NK-92 treated with Interleukin-12 subunit alpha and Interleukin-12 subunit beta, amount 100 ng/mL, for 24 hours (cell line): ENCODE measurements at regions not wholly inside any gene's neighbourhood (a gene's known extent, or its start where the extent isn't known, plus 50 kb on each side); places are given as distances from the start of the nearest gene placed in this dataset.

Experiments
- DNase-seq: peaks from one replicate; lab custom pipeline; 2025; lab: John Stamatoyannopoulos, UW

DNA sequence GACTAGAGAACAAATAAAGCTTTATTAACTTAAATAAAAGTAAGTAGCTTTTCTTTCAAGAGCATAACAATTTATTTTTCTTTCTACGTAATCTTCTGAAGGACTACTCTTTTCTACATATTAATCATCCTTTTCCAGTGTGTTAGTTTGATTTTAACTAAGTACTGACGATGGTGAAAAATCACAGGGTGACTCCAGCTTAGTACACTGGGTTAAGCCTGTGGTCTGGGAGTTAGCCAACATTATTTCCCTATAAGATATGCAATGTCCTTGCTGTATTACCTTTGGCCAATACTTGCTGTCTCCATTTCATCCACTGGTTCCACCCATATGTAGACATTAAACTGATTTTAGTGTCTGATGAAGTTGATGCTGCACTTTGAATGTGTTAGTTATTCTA is 508.6 kb upstream of the SUCLG2 start:
- no peak for DNase-seq

GRCh38 chr3:68162644-68163043 is 508.2 kb upstream of the SUCLG2 start:
- DNase-seq = no peak

GRCh38 chr3:68151359-68151758 is 496.9 kb upstream of the SUCLG2 start:
- no peak for DNase-seq

DNA sequence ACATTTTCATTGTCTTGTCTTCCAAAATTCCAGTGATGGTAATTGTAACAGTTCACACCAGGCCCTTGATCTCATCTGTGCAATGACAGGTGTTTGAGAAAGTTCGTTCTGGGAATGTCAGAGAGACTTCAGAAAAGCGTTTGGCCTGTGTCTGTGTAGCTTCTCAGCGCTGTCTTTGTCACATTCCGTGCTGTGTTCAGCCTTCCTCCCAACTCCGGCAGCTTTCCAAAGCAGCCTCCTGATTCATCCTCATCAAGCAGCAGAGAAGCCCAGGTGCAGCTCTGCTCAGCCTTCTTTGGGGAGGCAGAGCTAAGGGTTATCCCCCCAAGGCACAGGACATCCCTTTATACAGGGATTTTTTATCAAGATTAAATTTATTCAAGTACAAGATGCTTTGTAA is 494.0 kb upstream of the SUCLG2 start:
- no peak for DNase-seq

GRCh38 chr3:68142441-68142840 is 488.0 kb upstream of the SUCLG2 start:
- DNase-seq = no peak

GRCh38 chr3:68139897-68140296 is 485.5 kb upstream of the SUCLG2 start:
- no peak for DNase-seq

DNA sequence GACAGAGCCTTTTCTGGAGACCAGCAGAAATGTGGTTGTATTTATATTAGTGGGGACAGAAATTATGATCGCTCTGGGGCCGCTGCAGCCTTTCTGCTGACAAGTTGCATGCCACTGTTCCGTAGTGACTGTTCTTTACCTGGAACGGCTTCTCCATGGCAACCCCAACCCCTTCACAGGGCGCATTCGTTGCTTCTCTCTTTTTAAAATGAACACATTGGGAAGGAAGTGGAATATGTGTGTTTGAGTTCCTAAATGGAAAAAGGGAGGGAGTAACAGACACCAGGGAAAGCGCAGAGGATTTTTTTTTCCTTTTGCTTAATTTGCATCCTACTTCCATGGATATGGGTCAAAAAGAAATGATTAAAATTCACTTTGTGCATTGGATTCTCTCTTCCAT is 482.0 kb upstream of the SUCLG2 start:
- no peak for DNase-seq

- no peak for DNase-seq
Measured at GRCh38 chr3:68135067-68135466, 480.7 kb upstream of the SUCLG2 start.

GRCh38 chr3:68129065-68129464 is 474.7 kb upstream of the SUCLG2 start:
- DNase-seq = no peak

DNA sequence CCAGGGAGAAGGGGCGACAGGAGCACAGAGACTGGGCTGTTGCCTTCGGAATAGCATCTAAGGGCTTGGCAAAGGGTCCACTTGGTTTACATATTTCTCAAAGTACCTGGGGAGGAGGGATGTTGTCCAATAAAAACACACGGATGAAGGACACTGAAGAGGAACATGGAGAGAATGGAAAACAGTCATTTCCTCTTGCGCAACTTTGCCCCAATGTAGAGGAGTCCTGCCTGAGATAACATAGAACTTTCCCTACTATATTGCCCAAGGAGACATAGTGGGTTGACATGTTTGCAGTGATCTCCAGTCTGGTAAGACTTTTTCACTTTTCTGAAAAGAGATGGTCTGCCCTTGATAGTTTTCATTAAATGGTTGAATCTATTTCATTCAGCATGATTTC is 468.8 kb upstream of the SUCLG2 start:
- DNase-seq = no peak

DNA sequence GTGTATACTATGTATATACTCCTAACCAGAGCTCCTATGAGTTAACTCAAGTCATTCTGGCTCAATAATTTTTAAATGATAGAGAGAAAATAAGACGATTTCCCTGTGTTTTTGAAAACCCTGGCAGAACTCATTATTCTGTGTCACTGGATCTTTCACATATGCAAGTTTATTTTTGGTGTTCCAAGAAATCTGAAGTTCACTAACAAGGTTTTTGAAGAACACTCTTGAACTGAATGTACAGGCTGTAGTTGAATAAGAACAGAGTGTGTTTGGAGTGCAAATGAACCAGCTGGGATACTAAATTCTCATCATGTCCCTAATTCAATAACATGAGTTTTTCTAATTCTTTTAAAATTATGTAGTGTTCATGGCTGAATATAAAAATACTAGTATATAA is 466.9 kb upstream of the SUCLG2 start:
- no peak for DNase-seq

GRCh38 chr3:68116580-68116979 is 462.2 kb upstream of the SUCLG2 start:
- DNase-seq = no peak

DNA sequence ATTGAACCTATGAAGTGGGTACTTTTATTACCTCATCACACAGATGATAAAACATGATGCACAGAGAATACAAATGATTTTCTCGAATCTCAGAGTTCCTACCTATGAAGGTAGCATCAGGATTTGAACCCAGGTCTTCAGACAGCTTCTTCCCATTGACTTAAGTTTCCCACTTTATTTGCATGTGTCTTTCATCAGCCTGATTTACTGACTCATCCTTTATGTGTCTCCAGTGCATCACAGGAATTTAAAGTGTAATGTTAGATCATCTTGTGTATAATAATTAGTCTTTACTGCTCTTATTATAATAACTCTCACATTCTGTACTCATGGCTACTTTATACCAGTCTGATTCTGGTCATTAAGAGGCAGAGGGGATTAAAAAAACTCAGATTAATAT is 449.4 kb upstream of the SUCLG2 start:
- DNase-seq = no peak

DNA sequence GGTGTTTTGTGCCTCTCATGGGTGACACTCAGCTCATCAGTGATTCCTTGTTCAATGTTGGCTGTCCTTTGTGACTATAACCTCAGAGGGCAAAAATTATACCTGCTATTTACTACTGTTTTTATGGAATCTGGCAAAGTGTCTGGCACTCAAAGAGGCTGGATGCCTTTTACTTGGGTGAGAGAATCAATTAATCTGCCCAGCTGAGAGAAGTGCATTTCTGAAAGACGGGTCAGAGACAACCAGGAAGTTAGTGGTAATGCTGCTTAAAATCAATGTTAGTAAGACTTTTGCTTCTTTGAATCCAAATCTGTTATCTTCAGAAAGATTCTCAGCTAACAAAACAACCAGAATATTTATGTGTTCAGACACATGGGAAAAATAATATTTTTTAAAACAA is 436.2 kb upstream of the SUCLG2 start:
- no peak for DNase-seq

- DNase-seq = no peak
Measured at GRCh38 chr3:68089572-68090011, 435.2 kb upstream of the SUCLG2 start.

GRCh38 chr3:68088636-68089035 is 434.2 kb upstream of the SUCLG2 start:
- DNase-seq = no peak

GRCh38 chr3:68088216-68088615 is 433.8 kb upstream of the SUCLG2 start:
- peak; percentile 5 for DNase-seq

GRCh38 chr3:68072062-68072461 is 417.6 kb upstream of the SUCLG2 start:
- no peak for DNase-seq

GRCh38 chr3:68070186-68070585 is 415.8 kb upstream of the SUCLG2 start:
- no peak for DNase-seq

GRCh38 chr3:68067314-68067713 is 412.9 kb upstream of the SUCLG2 start:
- no peak for DNase-seq

- no peak for DNase-seq
Measured at GRCh38 chr3:68062926-68063325, 408.5 kb upstream of the SUCLG2 start.

GRCh38 chr3:68060910-68061309 is 406.5 kb upstream of the SUCLG2 start:
- DNase-seq = no peak

GRCh38 chr3:68060191-68060590 is 405.8 kb upstream of the SUCLG2 start:
- DNase-seq = no peak

GRCh38 chr3:68059628-68060152 is 405.3 kb upstream of the SUCLG2 start:
- no peak for DNase-seq
